SK-N-SH treated with all-trans-retinoic acid at 6 μM for 48 hours (cell line): ENCODE measurements at regions not wholly inside any gene's neighbourhood (a gene's known extent, or its start where the extent isn't known, plus 50 kb on each side); places are given as distances from the start of the nearest gene placed in this dataset.

Experiments used
- ATAC-seq: fragments of 200-7000 bp; cut with Tn5 transposase; 3 replicates; pipeline ENCODE4 v1.9.1; 2020; ENCODE audit warnings: mild to moderate bottlenecking, moderate library complexity
- ARNTL ChIP-seq: fragments of 450-650 bp; formaldehyde crosslinking; IDR thresholded peaks from 2 replicates; pipeline ENCODE4 v1.5.0; 2020; ENCODE audit warnings: low read depth, mild to moderate bottlenecking, moderate library complexity, borderline replicate concordance
- BACH2 ChIP-seq: fragments of 250-450 bp; sonication (Bioruptor Pico); IDR thresholded peaks from 2 replicates; pipeline ENCODE4 v1.9.0; 2021; ENCODE audit warnings: mild to moderate bottlenecking, borderline replicate concordance
- CREB5 ChIP-seq: fragments of 250-450 bp; sonication (Bioruptor Pico); IDR thresholded peaks from 2 replicates; pipeline ENCODE4 v1.5.1; 2020; ENCODE audit warnings: low read depth, mild to moderate bottlenecking, moderate library complexity
- CSRNP3 ChIP-seq: fragments of 250-450 bp; sonication (Bioruptor Pico); IDR thresholded peaks from 2 replicates; pipeline ENCODE4 v1.5.1; 2021; ENCODE audit warnings: mild to moderate bottlenecking, moderate library complexity
- ESRRG ChIP-seq: fragments of 250-450 bp; sonication (Bioruptor Pico); IDR thresholded peaks from 2 replicates; pipeline ENCODE4 v1.6.1; 2021; ENCODE audit warnings: mild to moderate bottlenecking
- GLIS3 ChIP-seq: fragments of 250-450 bp; sonication (Bioruptor Pico); IDR thresholded peaks from 2 replicates; pipeline ENCODE4 v1.5.0; 2020; ENCODE audit warnings: mild to moderate bottlenecking, moderate library complexity
- ISL1 ChIP-seq: fragments of 250-450 bp; sonication (Bioruptor Pico); IDR thresholded peaks from 2 replicates; pipeline ENCODE4 v2.1.2; 2022; ENCODE audit warnings: mild to moderate bottlenecking, moderate library complexity
- PATZ1 ChIP-seq: fragments of 250-450 bp; sonication (Bioruptor Pico); IDR thresholded peaks from 2 replicates; pipeline ENCODE4 v1.8.0; 2020; ENCODE audit warnings: mild to moderate bottlenecking, moderate library complexity, borderline replicate concordance
- POU6F1 ChIP-seq: fragments of 250-450 bp; sonication (Bioruptor Pico); IDR thresholded peaks from 2 replicates; pipeline ENCODE4 v1.8.0; 2021; ENCODE audit warnings: low read depth, mild to moderate bottlenecking, moderate library complexity, borderline replicate concordance
- PPARA ChIP-seq: fragments of 250-450 bp; sonication (Bioruptor Pico); IDR thresholded peaks from 2 replicates; pipeline ENCODE4 v1.5.0; 2020; ENCODE audit warnings: mild to moderate bottlenecking, borderline replicate concordance
- RARB ChIP-seq: fragments of 250-450 bp; sonication (Bioruptor Pico); IDR thresholded peaks from 2 replicates; pipeline ENCODE4 v1.8.0; 2021; ENCODE audit warnings: mild to moderate bottlenecking, moderate library complexity
- SNAI2 ChIP-seq: fragments of 250-450 bp; sonication (Bioruptor Pico); IDR thresholded peaks from 2 replicates; pipeline ENCODE4 v1.5.0; 2020; ENCODE audit warnings: mild to moderate bottlenecking, moderate library complexity
- TCF4 ChIP-seq: fragments of 250-450 bp; sonication (Bioruptor Pico); IDR thresholded peaks from 2 replicates; pipeline ENCODE4 v1.8.0; 2021; ENCODE audit warnings: mild to moderate bottlenecking, moderate library complexity, borderline replicate concordance
- TOX ChIP-seq: fragments of 250-450 bp; sonication (Bioruptor Pico); IDR thresholded peaks from 2 replicates; pipeline ENCODE4 v1.8.0; 2021; ENCODE audit warnings: mild to moderate bottlenecking, moderate library complexity, borderline replicate concordance
- TSHZ2 ChIP-seq: fragments of 250-450 bp; sonication (Bioruptor Pico); IDR thresholded peaks from 2 replicates; pipeline ENCODE4 v1.5.0; 2020; ENCODE audit warnings: mild to moderate bottlenecking, moderate library complexity
- ZFP3 ChIP-seq: fragments of 250-450 bp; sonication (Bioruptor Pico); IDR thresholded peaks from 2 replicates; pipeline ENCODE4 v1.5.0; 2020; ENCODE audit warnings: mild to moderate bottlenecking, moderate library complexity
- ZFP30 ChIP-seq: fragments of 450-650 bp; formaldehyde crosslinking; IDR thresholded peaks from 2 replicates; pipeline ENCODE4 v1.5.0; 2022; ENCODE audit warnings: mild to moderate bottlenecking, moderate library complexity
- ZNF565 ChIP-seq: fragments of 450-650 bp; formaldehyde crosslinking; conservative IDR thresholded peaks from 2 replicates; pipeline ENCODE4 v1.5.0; 2020; ENCODE audit warnings: low read depth, mild to moderate bottlenecking, moderate library complexity
- ZNF70 ChIP-seq: fragments of 450-650 bp; formaldehyde crosslinking; IDR thresholded peaks from 2 replicates; pipeline ENCODE4 v1.5.0; 2020; ENCODE audit warnings: mild to moderate bottlenecking, moderate library complexity
- ZNF8 ChIP-seq: fragments of 450-650 bp; formaldehyde crosslinking; IDR thresholded peaks from 2 replicates; pipeline ENCODE4 v1.5.0; 2020; ENCODE audit warnings: mild to moderate bottlenecking, moderate library complexity

GRCh38 chr18:38961880-38962279 lies 1396.3 kb upstream of the CELF4 start:
- no peak for ATAC-seq
- TF ChIP-seq CREB5 (CRISPR knock-in tag) (no peak), ISL1 (CRISPR knock-in tag) (no peak), POU6F1 (CRISPR knock-in tag) (no peak), RARB (CRISPR knock-in tag) (no peak), TSHZ2 (CRISPR knock-in tag) (no peak), ESRRG (CRISPR knock-in tag) (no peak), TCF4 (CRISPR knock-in tag) (no peak), ZFP30 (CRISPR knock-in tag) (no peak)
- TF ChIP-seq, all 23 proteins: peak for 0

- TF ChIP-seq ISL1 (CRISPR knock-in tag), result no peak
- no peak for TF ChIP-seq CSRNP3 (CRISPR knock-in tag)
- TF ChIP-seq ZFP3, result no peak
- TF ChIP-seq ESRRG (CRISPR knock-in tag), result no peak
- no peak for TF ChIP-seq PPARA (CRISPR knock-in tag)
- TF ChIP-seq SNAI2 (CRISPR knock-in tag), result no peak
- TF ChIP-seq ZNF70 (CRISPR knock-in tag), result no peak
- no peak for TF ChIP-seq ZFP30 (CRISPR knock-in tag)
- TF ChIP-seq ARNTL (CRISPR knock-in tag), result no peak
- TF ChIP-seq BACH2 (CRISPR knock-in tag), result no peak
- TF ChIP-seq RARB (CRISPR knock-in tag), result no peak
- no peak for TF ChIP-seq ZNF8 (CRISPR knock-in tag)
- TF ChIP-seq TCF4 (CRISPR knock-in tag), result no peak
- TF ChIP-seq PATZ1 (CRISPR knock-in tag), result no peak
- TF ChIP-seq ZNF565 (CRISPR knock-in tag), result no peak
- TF ChIP-seq TOX (CRISPR knock-in tag), result no peak
- TF ChIP-seq CREB5 (CRISPR knock-in tag), result no peak
- TF ChIP-seq GLIS3 (CRISPR knock-in tag), result no peak
- no peak for TF ChIP-seq TSHZ2 (CRISPR knock-in tag)
- no peak for TF ChIP-seq POU6F1 (CRISPR knock-in tag)
- ATAC-seq, result no peak
These were observed 1392.1 kb upstream of the CELF4 start for GRCh38 chr18:38957736-38958135.
